C4-2B (cell line): ENCODE measurements at regions not wholly inside any gene's neighbourhood (a gene's known extent, or its start where the extent isn't known, plus 50 kb on each side); places are given as distances from the start of the nearest gene placed in this dataset.
A peak's percentile ranks its signal among the peaks of the same experiment; 100 is the strongest.

Experiments used
- H3K27ac ChIP-seq: fragments of 450-650 bp; 2 replicates; pipeline ENCODE4 v1.5.1; 2017
- ZFX ChIP-seq: fragments of 450-650 bp; IDR thresholded peaks from 2 replicates; pipeline ENCODE4 v1.6.1; 2017
- TF ChIP-seq, protein P1 (sequence below): fragments of 450-650 bp; conservative IDR thresholded peaks from 2 replicates; pipeline ENCODE4 v1.5.1; 2017; ENCODE audit warnings: mild to moderate bottlenecking

GRCh38 chr13:32947411-32948276, 68.6 kb upstream of the KL start:
- H3K27ac ChIP-seq, result no peak overlapping the region
- TF ChIP-seq, protein P1, sequence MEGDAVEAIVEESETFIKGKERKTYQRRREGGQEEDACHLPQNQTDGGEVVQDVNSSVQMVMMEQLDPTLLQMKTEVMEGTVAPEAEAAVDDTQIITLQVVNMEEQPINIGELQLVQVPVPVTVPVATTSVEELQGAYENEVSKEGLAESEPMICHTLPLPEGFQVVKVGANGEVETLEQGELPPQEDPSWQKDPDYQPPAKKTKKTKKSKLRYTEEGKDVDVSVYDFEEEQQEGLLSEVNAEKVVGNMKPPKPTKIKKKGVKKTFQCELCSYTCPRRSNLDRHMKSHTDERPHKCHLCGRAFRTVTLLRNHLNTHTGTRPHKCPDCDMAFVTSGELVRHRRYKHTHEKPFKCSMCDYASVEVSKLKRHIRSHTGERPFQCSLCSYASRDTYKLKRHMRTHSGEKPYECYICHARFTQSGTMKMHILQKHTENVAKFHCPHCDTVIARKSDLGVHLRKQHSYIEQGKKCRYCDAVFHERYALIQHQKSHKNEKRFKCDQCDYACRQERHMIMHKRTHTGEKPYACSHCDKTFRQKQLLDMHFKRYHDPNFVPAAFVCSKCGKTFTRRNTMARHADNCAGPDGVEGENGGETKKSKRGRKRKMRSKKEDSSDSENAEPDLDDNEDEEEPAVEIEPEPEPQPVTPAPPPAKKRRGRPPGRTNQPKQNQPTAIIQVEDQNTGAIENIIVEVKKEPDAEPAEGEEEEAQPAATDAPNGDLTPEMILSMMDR, result no peak
- 0 out of 2 replicates have a peak, but pooled peaks have one; percentile 27 for TF ChIP-seq ZFX

GRCh38 chr13:32949820-32950219, 66.4 kb upstream of the KL start:
- TF ChIP-seq, protein P1, result no peak
- TF ChIP-seq ZFX, result no peak

DNA sequence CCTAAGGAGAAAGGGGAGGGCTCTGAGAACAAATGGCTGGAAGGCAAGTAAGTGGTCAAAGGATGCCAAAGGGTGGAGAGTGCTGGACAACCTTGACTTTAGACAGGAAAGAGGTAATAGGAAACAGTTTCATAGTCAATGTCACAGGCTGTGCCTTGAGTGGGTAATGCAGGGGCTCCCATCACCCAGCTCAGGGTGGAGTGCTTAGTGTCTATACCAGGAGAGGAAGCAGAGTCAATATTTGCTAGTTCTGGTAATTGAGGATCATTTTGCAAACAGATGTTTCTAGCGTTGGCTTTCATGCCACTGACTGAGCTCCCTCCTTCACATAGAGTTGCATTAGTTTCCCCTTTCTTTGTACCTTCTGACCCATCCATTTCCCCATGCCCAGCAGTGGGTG, 64.6 kb upstream of the KL start:
- H3K27ac ChIP-seq, result no peak overlapping the region
- TF ChIP-seq, protein P1, result no peak
- no peak for TF ChIP-seq ZFX

More at GRCh38 chr13:32949820-32950219, 66.4 kb upstream of the KL start:
- H3K27ac ChIP-seq, result no peak overlapping the region

DNA sequence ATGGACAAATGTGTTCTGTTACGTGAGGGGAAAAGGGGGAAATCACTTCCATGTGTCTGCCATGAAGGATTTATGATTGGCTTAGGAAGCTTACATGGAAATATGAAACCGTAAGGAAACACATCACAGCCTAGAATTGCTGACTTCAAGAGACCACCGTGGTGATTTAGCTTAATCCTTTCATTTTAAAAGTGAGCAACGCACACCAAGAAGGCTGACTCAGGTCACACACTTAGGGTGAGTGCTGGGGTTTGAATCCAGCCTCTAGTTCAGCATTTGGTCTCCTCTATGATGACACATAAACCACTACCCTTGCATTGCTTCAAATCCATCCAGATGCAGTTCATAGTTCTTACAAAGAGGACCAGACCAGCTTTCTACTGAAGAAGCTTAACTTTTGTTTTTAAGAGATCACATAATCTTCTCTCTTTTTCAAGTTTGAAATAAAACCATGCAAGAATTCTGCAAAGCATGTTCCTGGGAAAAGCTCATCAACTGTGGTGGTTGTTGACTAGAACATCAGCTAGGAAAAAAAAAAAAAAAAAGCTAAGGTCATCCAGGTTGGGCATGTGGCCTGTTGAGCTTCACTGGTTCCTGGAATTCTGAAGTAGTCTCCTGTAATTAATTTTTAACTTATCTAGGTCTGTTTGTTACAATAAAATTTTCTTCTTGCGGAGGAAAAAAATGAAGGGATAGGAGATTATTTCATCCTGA, 60.2 kb upstream of the KL start:
- no peak overlapping the region for H3K27ac ChIP-seq
- no peak for TF ChIP-seq ZFX
- TF ChIP-seq, protein P1, result no peak

- no peak for TF ChIP-seq ZFX
- TF ChIP-seq, protein P1, result no peak
- H3K27ac ChIP-seq, result no peak overlapping the region
Observed at GRCh38 chr13:32956595-32956933, 59.7 kb upstream of the KL start.

- no peak for TF ChIP-seq ZFX
- TF ChIP-seq, protein P1, result no peak
- no peak overlapping the region for H3K27ac ChIP-seq
Observed at GRCh38 chr13:32960626-32961025, 55.6 kb upstream of the KL start.

GRCh38 chr13:32961724-32962123, 54.5 kb upstream of the KL start:
- TF ChIP-seq, protein P1, result no peak
- TF ChIP-seq ZFX, result no peak
- no peak overlapping the region for H3K27ac ChIP-seq
